Ishikawa (cell line): ENCODE measurements at regions not wholly inside any gene's neighbourhood (a gene's known extent, or its start where the extent isn't known, plus 50 kb on each side); places are given as distances from the start of the nearest gene placed in this dataset.

Experiments used
- CEBPB ChIP-seq: IDR thresholded peaks from 2 replicates; pipeline ENCODE4 v1.6.1; 2012
- CREB1 ChIP-seq: IDR thresholded peaks from 2 replicates; pipeline ENCODE4 v1.6.1; 2012; ENCODE audit warnings: low read depth
- EGR1 ChIP-seq: IDR thresholded peaks from 2 replicates; pipeline ENCODE4 v1.6.1; 2012
- EP300 ChIP-seq: IDR thresholded peaks from 2 replicates; pipeline ENCODE4 v1.6.1; 2012; ENCODE audit warnings: borderline replicate concordance
- FOXM1 ChIP-seq: IDR thresholded peaks from 2 replicates; pipeline ENCODE4 v1.6.1; 2012; ENCODE audit warnings: low read depth, borderline replicate concordance
- NFIC ChIP-seq: IDR thresholded peaks from 2 replicates; pipeline ENCODE4 v1.6.1; 2012
- RAD21 ChIP-seq: IDR thresholded peaks from 2 replicates; pipeline ENCODE4 v1.6.1; 2012; ENCODE audit warnings: low read depth
- TAF1 ChIP-seq: IDR thresholded peaks from 2 replicates; pipeline ENCODE4 v1.6.1; 2012; ENCODE audit warnings: low read depth, mild to moderate bottlenecking
- TCF12 ChIP-seq: IDR thresholded peaks from 2 replicates; pipeline ENCODE4 v1.6.1; 2012; ENCODE audit warnings: low read depth
- TEAD4 ChIP-seq: IDR thresholded peaks from 2 replicates; pipeline ENCODE4 v1.6.1; 2012
- YY1 ChIP-seq: IDR thresholded peaks from 2 replicates; pipeline ENCODE4 v1.6.1; 2012; ENCODE audit warnings: low read depth
- ZBTB7A ChIP-seq: IDR thresholded peaks from 2 replicates; pipeline ENCODE4 v1.6.1; 2012; ENCODE audit warnings: low read depth
- TF ChIP-seq, protein P1 (sequence below): IDR thresholded peaks from 2 replicates; pipeline ENCODE4 v1.6.1; 2012
- TF ChIP-seq, protein P2 (sequence below): IDR thresholded peaks from 2 replicates; pipeline ENCODE4 v1.6.1; 2012
- TF ChIP-seq, protein P3 (sequence below): IDR thresholded peaks from 2 replicates; pipeline ENCODE4 v1.6.1; 2012; ENCODE audit warnings: low read depth, mild to moderate bottlenecking

DNA sequence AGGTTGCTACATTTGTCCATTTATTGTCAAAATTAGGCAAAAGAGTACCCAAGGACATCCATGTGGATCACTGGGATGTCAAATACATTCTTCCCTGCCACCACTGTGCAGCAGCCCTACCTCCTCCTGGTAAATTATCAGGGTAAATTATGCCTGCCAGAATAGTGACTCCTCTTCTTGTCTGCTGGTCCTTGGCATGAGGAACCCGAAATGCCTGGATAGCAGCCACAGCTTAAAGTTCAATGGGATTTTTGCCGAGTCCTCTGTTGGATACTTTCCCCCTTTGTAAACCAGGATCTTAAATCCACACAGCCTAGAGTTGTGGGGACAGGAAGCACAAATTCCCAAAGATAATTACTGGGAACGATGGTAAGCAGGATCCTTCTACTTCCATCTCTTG is 173.3 kb downstream of the RFX6 start:
- TF ChIP-seq, protein P1, sequence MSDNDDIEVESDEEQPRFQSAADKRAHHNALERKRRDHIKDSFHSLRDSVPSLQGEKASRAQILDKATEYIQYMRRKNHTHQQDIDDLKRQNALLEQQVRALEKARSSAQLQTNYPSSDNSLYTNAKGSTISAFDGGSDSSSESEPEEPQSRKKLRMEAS: no peak
- TF ChIP-seq ZBTB7A (no peak), RAD21 (no peak), TEAD4 (no peak), EP300 (no peak), EGR1 (no peak), YY1 (no peak), FOXM1 (no peak)

DNA sequence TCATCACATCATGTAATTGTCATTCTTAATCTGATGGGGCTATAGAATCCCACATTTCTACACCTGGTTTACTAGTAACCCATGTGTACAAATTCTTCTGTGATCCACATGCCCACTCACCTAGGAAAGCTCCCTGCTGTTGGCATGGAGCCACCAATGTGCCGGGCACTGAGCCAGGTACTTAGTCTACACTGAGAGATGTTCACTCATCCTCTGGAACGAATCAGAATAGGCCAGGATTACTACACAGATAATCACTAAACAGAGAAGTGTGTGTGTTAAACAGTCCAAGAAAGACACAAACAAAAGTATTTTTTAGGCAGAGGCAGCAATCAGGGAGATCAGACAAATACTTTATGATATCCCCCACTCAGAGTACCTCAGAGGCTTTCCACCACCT is 193.2 kb upstream of the VGLL2 start:
- TF ChIP-seq FOXM1 (no peak), TAF1 (no peak), EP300 (no peak), CREB1 (no peak), TCF12 (no peak), NFIC (peak; percentile 44; the same call in 1 of the 2 replicates)
- TF ChIP-seq, protein P2, sequence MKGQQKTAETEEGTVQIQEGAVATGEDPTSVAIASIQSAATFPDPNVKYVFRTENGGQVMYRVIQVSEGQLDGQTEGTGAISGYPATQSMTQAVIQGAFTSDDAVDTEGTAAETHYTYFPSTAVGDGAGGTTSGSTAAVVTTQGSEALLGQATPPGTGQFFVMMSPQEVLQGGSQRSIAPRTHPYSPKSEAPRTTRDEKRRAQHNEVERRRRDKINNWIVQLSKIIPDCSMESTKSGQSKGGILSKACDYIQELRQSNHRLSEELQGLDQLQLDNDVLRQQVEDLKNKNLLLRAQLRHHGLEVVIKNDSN: no peak

GRCh38 chr6:117072781-117073180 is 192.6 kb upstream of the VGLL2 start:
- TF ChIP-seq, protein P3, sequence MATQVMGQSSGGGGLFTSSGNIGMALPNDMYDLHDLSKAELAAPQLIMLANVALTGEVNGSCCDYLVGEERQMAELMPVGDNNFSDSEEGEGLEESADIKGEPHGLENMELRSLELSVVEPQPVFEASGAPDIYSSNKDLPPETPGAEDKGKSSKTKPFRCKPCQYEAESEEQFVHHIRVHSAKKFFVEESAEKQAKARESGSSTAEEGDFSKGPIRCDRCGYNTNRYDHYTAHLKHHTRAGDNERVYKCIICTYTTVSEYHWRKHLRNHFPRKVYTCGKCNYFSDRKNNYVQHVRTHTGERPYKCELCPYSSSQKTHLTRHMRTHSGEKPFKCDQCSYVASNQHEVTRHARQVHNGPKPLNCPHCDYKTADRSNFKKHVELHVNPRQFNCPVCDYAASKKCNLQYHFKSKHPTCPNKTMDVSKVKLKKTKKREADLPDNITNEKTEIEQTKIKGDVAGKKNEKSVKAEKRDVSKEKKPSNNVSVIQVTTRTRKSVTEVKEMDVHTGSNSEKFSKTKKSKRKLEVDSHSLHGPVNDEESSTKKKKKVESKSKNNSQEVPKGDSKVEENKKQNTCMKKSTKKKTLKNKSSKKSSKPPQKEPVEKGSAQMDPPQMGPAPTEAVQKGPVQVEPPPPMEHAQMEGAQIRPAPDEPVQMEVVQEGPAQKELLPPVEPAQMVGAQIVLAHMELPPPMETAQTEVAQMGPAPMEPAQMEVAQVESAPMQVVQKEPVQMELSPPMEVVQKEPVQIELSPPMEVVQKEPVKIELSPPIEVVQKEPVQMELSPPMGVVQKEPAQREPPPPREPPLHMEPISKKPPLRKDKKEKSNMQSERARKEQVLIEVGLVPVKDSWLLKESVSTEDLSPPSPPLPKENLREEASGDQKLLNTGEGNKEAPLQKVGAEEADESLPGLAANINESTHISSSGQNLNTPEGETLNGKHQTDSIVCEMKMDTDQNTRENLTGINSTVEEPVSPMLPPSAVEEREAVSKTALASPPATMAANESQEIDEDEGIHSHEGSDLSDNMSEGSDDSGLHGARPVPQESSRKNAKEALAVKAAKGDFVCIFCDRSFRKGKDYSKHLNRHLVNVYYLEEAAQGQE: no peak
- no peak for TF ChIP-seq FOXM1
- no peak for TF ChIP-seq CREB1
- no peak for TF ChIP-seq EP300

DNA sequence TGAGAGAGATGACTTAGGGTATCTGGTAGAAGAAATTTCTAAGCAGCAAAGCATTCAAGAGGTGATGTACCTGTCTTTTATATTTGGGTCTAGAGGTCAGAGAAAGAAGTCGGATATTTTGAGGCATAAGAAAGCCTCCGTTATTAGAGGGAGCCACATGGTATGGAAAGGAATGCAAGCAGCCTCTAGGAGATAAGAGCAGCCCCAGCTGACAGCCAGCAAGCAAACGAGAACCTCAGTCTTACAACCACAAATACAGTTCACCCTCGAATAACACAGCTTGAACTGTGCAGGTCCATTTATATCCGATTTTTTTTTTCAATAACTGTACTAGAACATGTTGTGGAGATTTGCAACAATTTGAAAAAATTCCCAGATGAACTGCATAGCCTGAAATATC is 190.7 kb upstream of the VGLL2 start:
- TF ChIP-seq TAF1 (no peak), TCF12 (no peak), EP300 (no peak), NFIC (no peak), RAD21 (no peak), TEAD4 (no peak), FOXM1 (no peak)
- TF ChIP-seq, protein P1: no peak
- TF ChIP-seq, protein P3: no peak

DNA sequence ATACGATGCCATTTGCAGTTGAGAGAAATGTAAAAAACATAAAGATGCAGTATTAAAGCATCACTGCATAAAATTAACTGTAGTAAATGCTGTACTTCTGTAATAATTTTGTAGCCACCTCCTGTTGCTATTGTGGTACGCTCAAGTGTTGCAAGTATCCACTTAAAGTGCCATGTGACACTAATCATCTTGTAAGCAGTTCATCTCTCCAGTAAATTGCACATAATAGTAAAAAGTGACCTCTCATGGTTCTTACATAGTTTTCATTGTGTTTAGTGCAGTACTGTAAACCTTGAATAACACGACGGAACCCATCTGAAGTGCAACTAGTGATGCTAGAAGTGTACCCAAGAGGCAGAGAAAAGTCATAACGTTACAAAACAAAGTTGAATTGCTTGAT is 190.1 kb upstream of the VGLL2 start:
- TF ChIP-seq EP300 (no peak), EGR1 (no peak), ZBTB7A (no peak), TCF12 (no peak), RAD21 (no peak), CREB1 (no peak), YY1 (no peak), NFIC (no peak), TEAD4 (no peak)
- TF ChIP-seq, protein P1: no peak

DNA sequence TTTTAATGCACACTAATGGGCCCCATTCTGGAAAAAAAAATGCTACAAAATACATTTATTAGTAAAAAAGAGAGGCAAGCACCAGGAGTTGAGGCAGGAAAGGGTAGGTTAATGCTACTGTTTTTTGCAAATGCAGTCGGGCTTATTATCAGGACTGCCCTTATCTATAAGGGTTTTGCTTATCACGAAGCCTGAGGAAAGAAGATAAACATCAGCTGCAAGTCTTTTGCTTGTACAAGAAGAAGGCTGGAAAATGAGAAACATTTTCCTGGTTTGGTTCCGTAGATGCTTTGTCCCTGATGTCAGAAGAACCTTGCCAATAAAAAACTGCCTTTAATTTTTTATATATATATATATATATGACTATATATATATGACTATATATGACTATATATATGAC is 189.3 kb upstream of the VGLL2 start:
- TF ChIP-seq ZBTB7A (no peak), EGR1 (no peak), NFIC (no peak), TCF12 (no peak), YY1 (no peak), RAD21 (no peak), TAF1 (no peak), FOXM1 (no peak), CREB1 (no peak)
- TF ChIP-seq, protein P1: no peak
- TF ChIP-seq, protein P2: no peak

DNA sequence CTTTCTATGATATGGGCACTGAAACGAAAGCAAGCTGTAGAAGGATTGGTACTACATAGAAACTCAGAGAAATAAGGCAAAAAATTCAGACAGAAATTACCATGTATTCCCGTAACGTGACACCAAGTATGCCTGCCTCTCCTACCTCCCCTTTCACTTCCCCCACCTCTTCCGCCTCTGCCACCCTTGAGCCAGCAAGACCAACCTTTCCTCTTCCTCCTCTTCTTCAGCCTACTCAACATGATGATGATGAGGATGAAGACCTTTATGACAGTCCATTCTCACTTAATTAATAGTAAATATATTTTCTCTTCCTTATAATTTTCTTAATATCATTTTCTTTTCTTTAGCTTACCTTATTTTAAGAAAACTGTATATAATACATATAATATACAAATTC is 188.1 kb upstream of the VGLL2 start:
- no peak for TF ChIP-seq EP300
- no peak for TF ChIP-seq NFIC
- TF ChIP-seq, protein P2: no peak
- TF ChIP-seq, protein P3: no peak
- no peak for TF ChIP-seq EGR1
- TF ChIP-seq RAD21: no peak
- no peak for TF ChIP-seq CEBPB
- TF ChIP-seq, protein P1: no peak
- no peak for TF ChIP-seq FOXM1
